ENCODE measurements at regions not wholly inside any gene's neighbourhood (a gene's known extent, or its start where the extent isn't known, plus 50 kb on each side); places are given as distances from the start of the nearest gene placed in this dataset.

DNA sequence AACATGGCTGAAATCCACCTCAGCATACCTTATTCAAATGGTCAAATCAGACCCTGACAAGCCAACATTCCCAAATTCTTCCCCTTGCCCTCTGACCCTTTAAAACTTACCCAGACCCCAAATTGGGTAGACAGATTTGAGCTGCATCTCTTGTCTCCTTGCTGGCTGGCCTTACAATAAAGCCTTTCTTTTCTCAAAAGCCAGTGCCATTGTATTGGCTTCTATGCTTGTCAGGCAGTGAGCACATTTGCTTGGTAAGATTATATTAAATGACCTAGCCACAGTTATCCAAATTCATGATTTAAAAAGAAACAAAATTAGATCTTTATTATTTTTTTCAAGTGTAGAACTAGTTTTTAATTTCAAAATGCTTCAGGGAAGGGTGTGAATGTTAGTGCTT is 67.8 kb upstream of the FAM83B start:
- TF ChIP-seq CTCF (IDR thresholded peaks at IDR 0.05), result no peak
- TF ChIP-seq POLR2AphosphoS5 (IDR thresholded peaks at IDR 0.05), result no peak
- TF ChIP-seq EP300 (IDR thresholded peaks at IDR 0.05), result no peak
- no peak for TF ChIP-seq POLR2A (IDR thresholded peaks at IDR 0.05)
- no peaks in the 10 kb centered on the region for H3K27me3 ChIP-seq
- no peaks in the 10 kb centered on the region for H3K36me3 ChIP-seq
- no peak overlapping the region for H3K4me3 ChIP-seq
- no peak overlapping the region for H3K27ac ChIP-seq
- intact Hi-C loops (cut with DNase I), result no loop called here
- H3K4me1 ChIP-seq, result no peaks in the 10 kb centered on the region
- H3K9me3 ChIP-seq, result no peaks in the 10 kb centered on the region
- DNase-seq, result no peak

DNA sequence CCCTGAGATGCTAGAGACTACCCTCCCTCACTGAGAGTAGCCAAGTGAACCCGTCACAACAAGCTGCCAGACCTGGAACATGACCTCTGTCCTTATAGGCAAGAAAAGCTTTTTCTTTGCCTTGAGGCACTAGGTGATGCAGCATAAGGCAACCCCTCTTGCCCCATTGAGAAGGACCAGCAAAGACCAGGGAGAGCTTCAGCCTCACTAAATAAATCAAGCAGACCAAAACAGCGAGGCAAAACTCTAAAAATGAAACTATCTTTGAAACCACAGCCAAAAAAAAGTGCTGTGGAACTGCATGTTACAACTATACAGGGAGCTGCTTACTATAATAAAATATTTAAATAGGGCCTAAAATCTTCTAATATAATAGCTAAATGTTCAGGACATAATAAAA is 62.6 kb upstream of the FAM83B start:
- intact Hi-C loops (cut with DNase I), result no loop called here
- no peak for TF ChIP-seq CTCF (IDR thresholded peaks at IDR 0.05)
- no peak for TF ChIP-seq POLR2A (IDR thresholded peaks at IDR 0.05)
- TF ChIP-seq EP300 (IDR thresholded peaks at IDR 0.05), result no peak
- no peak for TF ChIP-seq POLR2AphosphoS5 (IDR thresholded peaks at IDR 0.05)
- no peaks in the 10 kb centered on the region for H3K9me3 ChIP-seq
- no peak for DNase-seq
- no peak overlapping the region for H3K27ac ChIP-seq
- no peak overlapping the region for H3K4me3 ChIP-seq
- no peaks in the 10 kb centered on the region for H3K27me3 ChIP-seq
- 57 to 64% methylated on average over 2 of the region's 2 CpGs for WGBS, 2 donors
- H3K36me3 ChIP-seq, result no peaks in the 10 kb centered on the region
- H3K4me1 ChIP-seq, result no peaks in the 10 kb centered on the region

DNA sequence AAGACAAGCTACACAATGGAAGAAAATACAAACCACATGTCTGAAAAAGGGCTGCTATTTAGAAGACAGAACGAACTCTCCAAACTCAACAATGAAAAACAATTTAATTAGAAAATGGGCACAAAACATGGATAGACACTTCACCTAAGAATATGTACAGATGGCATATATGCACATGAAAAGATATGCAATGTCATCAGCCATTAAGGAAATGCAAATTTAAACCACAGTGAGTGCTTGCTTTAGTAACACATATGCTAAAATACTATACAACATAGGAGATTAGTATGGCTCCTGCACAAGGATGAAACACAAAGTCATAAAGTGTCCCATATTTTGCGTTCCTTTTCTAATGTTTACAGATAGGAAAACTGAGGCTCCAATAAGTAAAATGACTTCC is 60.4 kb upstream of the FAM83B start:
- no peak overlapping the region for H3K4me3 ChIP-seq
- H3K9me3 ChIP-seq, result no peaks in the 10 kb centered on the region
- no peak for DNase-seq
- H3K4me1 ChIP-seq, result no peaks in the 10 kb centered on the region
- WGBS, 2 donors, result 92 to 95% methylated on average over 2 of the region's 2 CpGs
- intact Hi-C loops (cut with DNase I), result no loop called here
- TF ChIP-seq POLR2AphosphoS5 (IDR thresholded peaks at IDR 0.05), result no peak
- no peak for TF ChIP-seq POLR2A (IDR thresholded peaks at IDR 0.05)
- no peak for TF ChIP-seq EP300 (IDR thresholded peaks at IDR 0.05)
- TF ChIP-seq CTCF (IDR thresholded peaks at IDR 0.05), result no peak
- H3K27me3 ChIP-seq, result no peaks in the 10 kb centered on the region
- no peak overlapping the region for H3K27ac ChIP-seq
- H3K36me3 ChIP-seq, result no peaks in the 10 kb centered on the region

DNA sequence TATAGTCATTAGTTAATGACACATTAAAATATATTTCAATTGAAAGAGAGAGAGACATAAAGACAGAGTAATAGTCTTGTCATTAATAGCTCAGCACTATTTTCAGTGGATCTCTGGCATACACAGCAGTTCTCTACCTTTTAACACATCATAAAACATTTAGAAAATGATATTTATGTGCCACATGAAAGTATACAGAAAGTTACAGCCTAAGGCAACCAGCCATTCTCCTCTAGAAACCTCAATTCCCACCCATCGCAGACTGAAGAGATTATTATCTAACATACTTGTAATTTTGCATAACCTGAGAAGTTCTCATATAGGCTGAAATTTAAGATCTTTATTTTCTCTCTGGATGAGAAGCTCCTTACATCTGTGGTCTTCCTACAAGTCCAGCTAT is 58.7 kb upstream of the FAM83B start:
- TF ChIP-seq CTCF (IDR thresholded peaks at IDR 0.05) (no peak), EP300 (IDR thresholded peaks at IDR 0.05) (no peak), POLR2A (IDR thresholded peaks at IDR 0.05) (no peak), POLR2AphosphoS5 (IDR thresholded peaks at IDR 0.05) (no peak)
- WGBS, 2 donors, result 87 to 89% methylated on average over 1 of the region's 1 CpG
- Histone ChIP-seq H3K36me3 (no peaks in the 10 kb centered on the region), H3K9me3 (no peaks in the 10 kb centered on the region), H3K4me1 (no peaks in the 10 kb centered on the region), H3K27ac (no peak overlapping the region), H3K27me3 (no peaks in the 10 kb centered on the region), H3K4me3 (no peak overlapping the region)
- no peak for DNase-seq
- intact Hi-C loops (cut with DNase I), result no loop called here

Small RNA genes lying in the stretch of these regions (small RNA-seq; reads per million reads assigned to genes)
- gene RNU6-1023P, result 0 reads per million in 3 donors
